K562 (cell line): ENCODE measurements at regions not wholly inside any gene's neighbourhood (a gene's known extent, or its start where the extent isn't known, plus 50 kb on each side); places are given as distances from the start of the nearest gene placed in this dataset.

Source experiments
- ATAC-seq: fragments of 200-7000 bp; cut with Tn5 transposase; 3 replicates; pipeline ENCODE4 v1.9.1; 2020; ENCODE audit warnings: moderate library complexity
- BruUV-seq: library from RNA; stranded (reverse); fragments of 400-500 nt; replicated peaks from 2 replicates; lab custom pipeline; 2021; lab: Mats Ljungman, UMichigan
- CTCF ChIA-PET: fragments of 300-600 bp; formaldehyde crosslinking; extraction: SDS; loops from one replicate; lab custom pipeline; 2021; ENCODE audit warnings: low intra/inter-chr PET ratio; lab: Yijun Ruan, JAX
- POLR2A ChIA-PET: fragments of 300-600, 350-650 bp; sonication (Branson Sonifier 250); formaldehyde crosslinking; extraction: SDS; loops from one replicate; lab custom pipeline; 2021; ENCODE audit warnings: antibody characterized with exemption, inconsistent platforms; lab: Yijun Ruan, JAX
- DNase-seq, 4 experiments: peaks; one replicate each; pipeline versions ENCODE4 v3.0.0 to v3.0.0-alpha.2; 2011 to 2018; ENCODE audit warnings: low spot score in 3 of 4, mixed read lengths in 3 of 4; ENCODE audit errors: extremely low read depth in 1 of 4
- FAIRE-seq: peaks from 2 replicates; lab custom pipeline; 2011; peaks lifted over from hg19 to GRCh38; lab: Jason Lieb, UNC
- H2AFZ ChIP-seq: 2 replicates; pipeline ENCODE4 v1.6.0; 2011; ENCODE audit warnings: low read depth, low read length, control low read depth, inconsistent platforms
- H3K27ac ChIP-seq: fragments of 200-600 bp; 3 replicates; pipeline ENCODE4 v1.8.0; 2011; ENCODE audit warnings: low read depth, mild to moderate bottlenecking, control low read depth, inconsistent platforms, low read length, moderate library complexity, mixed read lengths; ENCODE audit errors: extremely low read depth
- H3K27me3 ChIP-seq, 2 experiments: fragments of 300-600 bp in 1 of 2; 2 replicates in 1 of 2; 3 replicates in 1 of 2; pipeline versions ENCODE4 v1.6.0 to v1.8.0; 2011; ENCODE audit warnings: inconsistent platforms in 2 of 2, low read length in 2 of 2, mild to moderate bottlenecking in 1 of 2, mixed read lengths in 1 of 2, moderate library complexity in 1 of 2; ENCODE audit not compliant: control insufficient read depth in 2 of 2, insufficient read depth in 2 of 2
- H3K36me3 ChIP-seq: fragments of 300-600 bp; 3 replicates; pipeline ENCODE4 v1.8.0; 2011; ENCODE audit warnings: mild to moderate bottlenecking, low read length, inconsistent platforms; ENCODE audit not compliant: control insufficient read depth, insufficient read depth
- H3K4me1 ChIP-seq, 2 experiments: fragments of 200-600 bp in 1 of 2; replicated peaks in 1 of 2; 2 replicates in 1 of 2; 3 replicates in 1 of 2; pipeline versions ENCODE4 v1.5.1 to v1.8.0; 2011; ENCODE audit warnings: inconsistent platforms in 2 of 2, low read length in 2 of 2, mild to moderate bottlenecking in 1 of 2, mixed read lengths in 1 of 2, moderate library complexity in 1 of 2; ENCODE audit not compliant: control insufficient read depth in 2 of 2, insufficient read depth in 2 of 2
- H3K4me2 ChIP-seq: 2 replicates; pipeline ENCODE4 v1.6.1; 2011; ENCODE audit warnings: low read length, control low read depth, inconsistent platforms, mixed read lengths; ENCODE audit not compliant: insufficient read depth
- H3K4me3 ChIP-seq: fragments of 200-600 bp; sonication (generic), shearing (Covaris generic); 2 replicates; pipeline ENCODE4 v1.5.1; 2016; ENCODE audit warnings: control low read depth, inconsistent platforms
- H3K79me2 ChIP-seq: fragments of 200-600 bp; 3 replicates; pipeline ENCODE4 v1.8.0; 2011; ENCODE audit warnings: low read length, inconsistent platforms; ENCODE audit not compliant: control insufficient read depth, insufficient read depth
- H3K9ac ChIP-seq, 2 experiments: 2 replicates each; pipeline versions ENCODE4 v1.6.0 to v1.6.1; 2011; ENCODE audit warnings: low read depth in 2 of 2, low read length in 2 of 2, control low read depth in 1 of 2, inconsistent platforms in 1 of 2, mild to moderate bottlenecking in 1 of 2, mixed read lengths in 1 of 2; ENCODE audit not compliant: insufficient read depth in 1 of 2
- H3K9me1 ChIP-seq: one replicate; pipeline ENCODE4 v1.6.0; 2011; ENCODE audit warnings: inconsistent platforms, mild to moderate bottlenecking, low read length, moderate library complexity; ENCODE audit not compliant: control insufficient read depth, insufficient read depth
- H3K9me3 ChIP-seq: replicated peaks from 2 replicates; pipeline ENCODE4 v1.5.1; 2011; ENCODE audit warnings: low read depth, low read length, inconsistent platforms; ENCODE audit not compliant: control insufficient read depth, insufficient read depth
- H4K20me1 ChIP-seq: replicated peaks from 2 replicates; pipeline ENCODE4 v1.6.1; 2011; ENCODE audit warnings: low read length, inconsistent platforms, mixed read lengths; ENCODE audit not compliant: control insufficient read depth, insufficient read depth
- CBFA2T3 ChIP-seq: fragments of 450-650 bp; IDR thresholded peaks from 2 replicates; pipeline ENCODE4 v1.6.1; 2017
- CXXC5 ChIP-seq: fragments of 250-450 bp; sonication (Bioruptor Pico); IDR thresholded peaks from 2 replicates; pipeline ENCODE4 v1.8.0; 2022; ENCODE audit warnings: inconsistent platforms, mild to moderate bottlenecking, moderate library complexity
- ETV1 ChIP-seq: fragments of 450-650 bp; conservative IDR thresholded peaks from 2 replicates; pipeline ENCODE4 v1.6.1; 2016; ENCODE audit warnings: missing genetic modification characterization, control low read depth, low read depth, missing compliant biosample characterization
- HNRNPK ChIP-seq: fragments of 200-400 bp; formaldehyde crosslinking; IDR thresholded peaks from one replicate; pipeline ENCODE4 v1.6.1; 2018; ENCODE audit warnings: mild to moderate bottlenecking, low read depth, low read length; ENCODE audit not compliant: poor library complexity, severe bottlenecking
- JUN ChIP-seq, 2 experiments: sonication (generic) in 1 of 2; formaldehyde crosslinking in 1 of 2; IDR thresholded peaks; 2 replicates each; pipeline versions ENCODE4 v1.6.1 to v1.8.0; 2012 to 2022; ENCODE audit warnings: borderline replicate concordance in 2 of 2, mild to moderate bottlenecking in 2 of 2, improper control_type of control experiment in 1 of 2, low read depth in 1 of 2, low read length in 1 of 2, missing genetic modification reagents in 1 of 2
- MTA3 ChIP-seq: fragments of 450-650 bp; formaldehyde crosslinking; IDR thresholded peaks from 2 replicates; pipeline ENCODE4 v1.6.1; 2017; ENCODE audit warnings: mild to moderate bottlenecking, borderline replicate concordance
- RBM34 ChIP-seq: fragments of 200-400 bp; formaldehyde crosslinking; IDR thresholded peaks from 2 replicates; pipeline ENCODE4 v1.6.1; 2018; ENCODE audit warnings: low read length, borderline replicate concordance; ENCODE audit not compliant: insufficient read depth
- TRIM28 ChIP-seq: fragments of 450-650 bp; IDR thresholded peaks from 2 replicates; pipeline ENCODE4 v1.6.1; 2017
- ZNF184 ChIP-seq: sonication (generic); formaldehyde crosslinking; IDR thresholded peaks from 2 replicates; pipeline ENCODE4 v1.5.0; 2020; ENCODE audit warnings: missing genetic modification reagents
- ZNF282 ChIP-seq: sonication (generic); formaldehyde crosslinking; IDR thresholded peaks from 2 replicates; pipeline ENCODE4 v1.8.1; 2023; ENCODE audit warnings: missing genetic modification reagents
- WGBS: fragments of 100-300 bp; shearing (Covaris generic); methylation state at CpG from one replicate; pipeline ENCODE4 v1.1.6; 2016; ENCODE audit warnings: low coverage, mixed read lengths; ENCODE audit not compliant: insufficient coverage; ENCODE audit errors: missing lambda C conversion rate; 5-methylcytosine and 5-hydroxymethylcytosine counted together
- in situ Hi-C: fragments of 300-500 bp; cut with MboI; formaldehyde crosslinking; loops from 4 replicates; pipeline ENCODE4 v1.15.0; 2018; ENCODE audit warnings: inconsistent platforms, mixed read lengths
- intact Hi-C: fragments of 100-400 bp; cut with micrococcal nuclease; formaldehyde crosslinking; loops from 2 replicates; pipeline ENCODE4 v1.14.2; 2022
- TF ChIP-seq, protein P1 (sequence below): fragments of 450-650 bp; IDR thresholded peaks from 2 replicates; pipeline ENCODE4 v1.6.1; 2016
- TF ChIP-seq, protein P2 (sequence below): sonication (generic); formaldehyde crosslinking; IDR thresholded peaks from 2 replicates; pipeline ENCODE4 v1.8.0; 2022; ENCODE audit warnings: mild to moderate bottlenecking, missing genetic modification reagents

DNA sequence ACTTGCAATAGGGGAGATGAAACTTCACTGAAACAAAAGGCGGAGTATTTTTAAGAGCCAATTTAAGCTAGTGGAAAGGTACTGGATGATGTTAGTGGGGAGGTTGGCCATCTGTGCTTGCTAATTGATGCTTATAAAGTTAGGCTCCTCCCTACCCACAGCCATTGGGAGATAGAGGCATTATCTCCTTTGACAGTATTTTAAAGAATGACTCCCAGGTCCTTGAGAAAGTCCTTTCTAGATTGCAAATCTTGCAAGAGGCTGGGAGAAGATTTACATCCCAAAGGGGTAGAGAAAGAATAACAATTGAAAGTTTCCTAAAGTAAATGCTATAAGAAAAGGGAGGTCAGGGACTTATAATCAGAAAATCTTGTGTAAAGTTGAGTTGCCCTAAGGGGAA is 282.6 kb downstream of the BRINP1 start:
- Histone ChIP-seq H3K36me3 (no peaks in the 10 kb centered on the region), H3K4me2 (no peak overlapping the region), H2AFZ (no peak overlapping the region), H4K20me1 (no peaks in the 10 kb centered on the region), H3K4me1 (no peaks in the 10 kb centered on the region), H3K9me3 (no peaks in the 10 kb centered on the region), H3K79me2 (no peaks in the 10 kb centered on the region), H3K27ac (no peak overlapping the region), H3K9me1 (no peaks in the 10 kb centered on the region), H3K27me3 (no peaks in the 10 kb centered on the region), H3K4me3 (no peak overlapping the region), H3K9ac (no peak overlapping the region)
- ChIA-PET CTCF (no interaction called here), POLR2A (no interaction called here)
- ATAC-seq (no peak), DNase-seq (no peak), FAIRE-seq (no peak)
- BruUV-seq = no TSS peak
- intact Hi-C loops (no loop called here), in situ Hi-C loops (no loop called here)
- 0% methylated on average over 1 of the region's 1 CpG for WGBS
- TF ChIP-seq ETV1 (tag) = no peak
- no peak for TF ChIP-seq HNRNPK
- TF ChIP-seq TRIM28 = no peak
- no peak for TF ChIP-seq CBFA2T3
- no peak for TF ChIP-seq ZNF184 (CRISPR knock-in tag)
- TF ChIP-seq, protein P1, sequence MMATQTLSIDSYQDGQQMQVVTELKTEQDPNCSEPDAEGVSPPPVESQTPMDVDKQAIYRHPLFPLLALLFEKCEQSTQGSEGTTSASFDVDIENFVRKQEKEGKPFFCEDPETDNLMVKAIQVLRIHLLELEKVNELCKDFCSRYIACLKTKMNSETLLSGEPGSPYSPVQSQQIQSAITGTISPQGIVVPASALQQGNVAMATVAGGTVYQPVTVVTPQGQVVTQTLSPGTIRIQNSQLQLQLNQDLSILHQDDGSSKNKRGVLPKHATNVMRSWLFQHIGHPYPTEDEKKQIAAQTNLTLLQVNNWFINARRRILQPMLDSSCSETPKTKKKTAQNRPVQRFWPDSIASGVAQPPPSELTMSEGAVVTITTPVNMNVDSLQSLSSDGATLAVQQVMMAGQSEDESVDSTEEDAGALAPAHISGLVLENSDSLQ = no peak
- no peak for TF ChIP-seq JUN (IDR thresholded peaks at IDR 0.05; ENCODE audit: borderline replicate concordance, low read depth, low read length)
- no peak for TF ChIP-seq JUN (CRISPR knock-in tag; IDR thresholded peaks at IDR 0.05; ENCODE audit: borderline replicate concordance)
- TF ChIP-seq ZNF282 (CRISPR knock-in tag) = no peak
- no peak for TF ChIP-seq RBM34
- no peak for TF ChIP-seq MTA3
- no peak for TF ChIP-seq CXXC5 (CRISPR knock-in tag)
- TF ChIP-seq, protein P2, sequence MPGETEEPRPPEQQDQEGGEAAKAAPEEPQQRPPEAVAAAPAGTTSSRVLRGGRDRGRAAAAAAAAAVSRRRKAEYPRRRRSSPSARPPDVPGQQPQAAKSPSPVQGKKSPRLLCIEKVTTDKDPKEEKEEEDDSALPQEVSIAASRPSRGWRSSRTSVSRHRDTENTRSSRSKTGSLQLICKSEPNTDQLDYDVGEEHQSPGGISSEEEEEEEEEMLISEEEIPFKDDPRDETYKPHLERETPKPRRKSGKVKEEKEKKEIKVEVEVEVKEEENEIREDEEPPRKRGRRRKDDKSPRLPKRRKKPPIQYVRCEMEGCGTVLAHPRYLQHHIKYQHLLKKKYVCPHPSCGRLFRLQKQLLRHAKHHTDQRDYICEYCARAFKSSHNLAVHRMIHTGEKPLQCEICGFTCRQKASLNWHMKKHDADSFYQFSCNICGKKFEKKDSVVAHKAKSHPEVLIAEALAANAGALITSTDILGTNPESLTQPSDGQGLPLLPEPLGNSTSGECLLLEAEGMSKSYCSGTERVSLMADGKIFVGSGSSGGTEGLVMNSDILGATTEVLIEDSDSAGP (CRISPR knock-in tag) = no peak
